OCI-LY7 (cell line): ENCODE measurements at regions not wholly inside any gene's neighbourhood (a gene's known extent, or its start where the extent isn't known, plus 50 kb on each side); places are given as distances from the start of the nearest gene placed in this dataset.

Experiments used
- EZH2phosphoT487 ChIP-seq: fragments of 200-600 bp; sonication (generic); IDR thresholded peaks from 2 replicates; pipeline ENCODE4 v1.6.1; 2018; ENCODE audit warnings: low read depth, borderline replicate concordance, mild to moderate bottlenecking, mixed run types, antibody characterized with exemption, low read length, moderate library complexity, mixed read lengths
- TF ChIP-seq, protein P1 (sequence below): fragments of 200-600 bp; sonication (generic); conservative IDR thresholded peaks from 2 replicates; pipeline ENCODE4 v1.5.1; 2014; ENCODE audit warnings: mild to moderate bottlenecking, antibody characterized with exemption, low read length, moderate library complexity, mixed read lengths

DNA sequence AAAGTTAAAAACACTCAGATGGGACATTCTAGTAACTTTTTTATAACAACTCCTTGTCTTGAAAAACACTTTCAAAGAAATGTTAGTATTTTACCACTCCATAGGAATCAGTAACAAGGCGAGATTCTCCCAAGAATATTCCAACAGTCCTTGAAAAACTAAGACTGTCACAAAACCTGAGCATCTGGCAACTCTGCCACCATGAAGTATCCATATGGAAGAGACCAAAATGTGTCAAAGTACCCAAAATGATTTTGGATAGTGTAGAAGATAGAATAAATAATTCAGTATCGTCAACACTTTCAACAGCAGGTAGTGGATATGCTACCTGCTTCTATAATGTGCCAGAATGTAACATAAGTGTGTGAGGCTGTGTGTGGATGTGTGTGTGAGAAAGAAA lies 361.8 kb downstream of the ZEB2 start:
- TF ChIP-seq, protein P1, sequence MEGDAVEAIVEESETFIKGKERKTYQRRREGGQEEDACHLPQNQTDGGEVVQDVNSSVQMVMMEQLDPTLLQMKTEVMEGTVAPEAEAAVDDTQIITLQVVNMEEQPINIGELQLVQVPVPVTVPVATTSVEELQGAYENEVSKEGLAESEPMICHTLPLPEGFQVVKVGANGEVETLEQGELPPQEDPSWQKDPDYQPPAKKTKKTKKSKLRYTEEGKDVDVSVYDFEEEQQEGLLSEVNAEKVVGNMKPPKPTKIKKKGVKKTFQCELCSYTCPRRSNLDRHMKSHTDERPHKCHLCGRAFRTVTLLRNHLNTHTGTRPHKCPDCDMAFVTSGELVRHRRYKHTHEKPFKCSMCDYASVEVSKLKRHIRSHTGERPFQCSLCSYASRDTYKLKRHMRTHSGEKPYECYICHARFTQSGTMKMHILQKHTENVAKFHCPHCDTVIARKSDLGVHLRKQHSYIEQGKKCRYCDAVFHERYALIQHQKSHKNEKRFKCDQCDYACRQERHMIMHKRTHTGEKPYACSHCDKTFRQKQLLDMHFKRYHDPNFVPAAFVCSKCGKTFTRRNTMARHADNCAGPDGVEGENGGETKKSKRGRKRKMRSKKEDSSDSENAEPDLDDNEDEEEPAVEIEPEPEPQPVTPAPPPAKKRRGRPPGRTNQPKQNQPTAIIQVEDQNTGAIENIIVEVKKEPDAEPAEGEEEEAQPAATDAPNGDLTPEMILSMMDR = no peak
- no peak for TF ChIP-seq EZH2phosphoT487
